ENCODE measurements at regions not wholly inside any gene's neighbourhood (a gene's known extent, or its start where the extent isn't known, plus 50 kb on each side); places are given as distances from the start of the nearest gene placed in this dataset.

- Histone ChIP-seq H3K4me3 (ENCODE audit: low read depth in 1 of 3, low read length in 3 of 3) (no peak overlapping the region), H3K9me3 (ENCODE audit: control insufficient read depth in 2 of 2, insufficient read depth in 1 of 2, low read depth in 1 of 2, low read length in 1 of 2) (no peaks in the 10 kb centered on the region), H3K27ac (ENCODE audit: low read depth in 1 of 3, low read length in 2 of 3) (no peak overlapping the region), H3K27me3 (ENCODE audit: control insufficient read depth in 3 of 3, insufficient read depth in 3 of 3, low read length in 3 of 3) (no peaks in the 10 kb centered on the region), H3K36me3 (ENCODE audit: control insufficient read depth in 3 of 3, insufficient read depth in 2 of 3, low read depth in 1 of 3, low read length in 3 of 3) (no peaks in the 10 kb centered on the region), H3K4me1 (ENCODE audit: control insufficient read depth in 3 of 3, insufficient read depth in 2 of 3, low read depth in 1 of 3, low read length in 2 of 3) (no peaks in the 10 kb centered on the region)
- FAIRE-seq (no peak), DNase-seq (no peak)
- 14 to 35% (median 28%) methylated on average over 2 of the region's 2 CpGs for WGBS, 3 donors
These were observed 262.8 kb upstream of the CDH6 start for GRCh38 chr5:30930736-30931135.

- Histone ChIP-seq H3K4me3 (ENCODE audit: low read depth in 1 of 3, low read length in 3 of 3) (no peak overlapping the region), H3K9me3 (ENCODE audit: control insufficient read depth in 2 of 2, insufficient read depth in 1 of 2, low read depth in 1 of 2, low read length in 1 of 2) (no peaks in the 10 kb centered on the region), H3K4me1 (ENCODE audit: control insufficient read depth in 3 of 3, insufficient read depth in 2 of 3, low read depth in 1 of 3, low read length in 2 of 3) (no peaks in the 10 kb centered on the region), H3K27ac (ENCODE audit: low read depth in 1 of 3, low read length in 2 of 3) (no peak overlapping the region), H3K36me3 (ENCODE audit: control insufficient read depth in 3 of 3, insufficient read depth in 2 of 3, low read depth in 1 of 3, low read length in 3 of 3) (no peaks in the 10 kb centered on the region), H3K27me3 (ENCODE audit: control insufficient read depth in 3 of 3, insufficient read depth in 3 of 3, low read length in 3 of 3) (no peaks in the 10 kb centered on the region)
- FAIRE-seq (no peak), DNase-seq (no peak)
These were observed 264.5 kb upstream of the CDH6 start for GRCh38 chr5:30928956-30929355.

DNA sequence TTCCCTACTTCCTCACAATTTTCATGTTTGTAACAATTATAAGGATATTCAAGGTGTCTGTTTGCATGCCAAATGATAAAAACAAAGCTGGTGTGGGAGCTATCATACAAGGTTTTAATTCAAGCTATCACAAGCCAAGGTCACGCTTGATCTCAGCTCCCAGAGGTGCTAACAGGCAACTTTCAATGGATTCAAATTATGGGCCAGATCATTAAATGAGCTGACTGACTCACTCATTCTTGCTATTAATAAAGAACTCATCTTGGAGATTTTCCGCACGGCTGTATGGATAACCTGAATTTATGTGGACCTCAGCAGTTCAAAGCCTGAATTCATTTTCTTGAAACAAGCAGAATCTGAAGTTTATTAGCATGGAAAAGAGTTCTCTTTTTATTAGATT, 267.3 kb upstream of the CDH6 start:
- no peaks in the 10 kb centered on the region for H3K36me3 ChIP-seq (ENCODE audit: control insufficient read depth in 3 of 3, insufficient read depth in 2 of 3, low read depth in 1 of 3, low read length in 3 of 3)
- no peak overlapping the region for H3K4me3 ChIP-seq (ENCODE audit: low read depth in 1 of 3, low read length in 3 of 3)
- 84 to 91% (median 89%) methylated on average over 3 of the region's 3 CpGs for WGBS, 3 donors
- no peak for DNase-seq
- no peak for FAIRE-seq
- no peaks in the 10 kb centered on the region for H3K27me3 ChIP-seq (ENCODE audit: control insufficient read depth in 3 of 3, insufficient read depth in 3 of 3, low read length in 3 of 3)
- H3K4me1 ChIP-seq (ENCODE audit: control insufficient read depth in 3 of 3, insufficient read depth in 2 of 3, low read depth in 1 of 3, low read length in 2 of 3), result no peaks in the 10 kb centered on the region
- no peak overlapping the region for H3K27ac ChIP-seq (ENCODE audit: low read depth in 1 of 3, low read length in 2 of 3)
- no peaks in the 10 kb centered on the region for H3K9me3 ChIP-seq (ENCODE audit: control insufficient read depth in 2 of 2, insufficient read depth in 1 of 2, low read depth in 1 of 2, low read length in 1 of 2)

- Histone ChIP-seq H3K27ac (ENCODE audit: low read depth in 1 of 3, low read length in 2 of 3) (no peak overlapping the region), H3K4me3 (ENCODE audit: low read depth in 1 of 3, low read length in 3 of 3) (no peak overlapping the region), H3K36me3 (ENCODE audit: control insufficient read depth in 3 of 3, insufficient read depth in 2 of 3, low read depth in 1 of 3, low read length in 3 of 3) (no peaks in the 10 kb centered on the region), H3K9me3 (ENCODE audit: control insufficient read depth in 2 of 2, insufficient read depth in 1 of 2, low read depth in 1 of 2, low read length in 1 of 2) (no peaks in the 10 kb centered on the region), H3K4me1 (ENCODE audit: control insufficient read depth in 3 of 3, insufficient read depth in 2 of 3, low read depth in 1 of 3, low read length in 2 of 3) (no peaks in the 10 kb centered on the region), H3K27me3 (ENCODE audit: control insufficient read depth in 3 of 3, insufficient read depth in 3 of 3, low read length in 3 of 3) (no peaks in the 10 kb centered on the region)
- DNase-seq, result no peak
- no peak for FAIRE-seq
- WGBS, 3 donors, result 83 to 90% (median 88%) methylated on average over 5 of the region's 5 CpGs
These were observed 272.1 kb upstream of the CDH6 start for GRCh38 chr5:30921388-30921787.

GRCh38 chr5:30918171-30918570, 275.3 kb upstream of the CDH6 start:
- WGBS, 3 donors, result 78 to 83% (median 81%) methylated on average over 5 of the region's 5 CpGs
- no peak overlapping the region for H3K4me3 ChIP-seq (ENCODE audit: low read depth in 1 of 3, low read length in 3 of 3)
- FAIRE-seq, result no peak

DNA sequence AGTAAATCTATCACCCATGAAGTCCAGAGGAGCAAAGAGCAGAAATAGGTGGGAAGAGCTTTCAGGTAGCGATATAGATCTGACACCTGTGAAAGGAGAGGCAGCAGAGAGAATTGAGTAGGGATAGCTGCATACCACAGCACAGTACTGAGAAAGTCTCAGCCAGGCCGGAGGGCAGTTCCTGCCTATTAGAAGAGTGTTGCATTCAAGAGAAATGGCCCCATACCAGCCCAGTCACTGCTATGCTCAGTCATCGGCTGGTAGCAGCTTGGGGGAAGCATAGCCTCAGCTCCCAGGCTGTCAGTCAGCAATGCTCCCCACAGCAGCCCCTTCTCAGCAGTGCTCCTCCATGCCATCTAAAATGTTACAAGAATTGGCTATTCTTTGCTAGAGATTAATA, 285.1 kb upstream of the CDH6 start:
- H3K36me3 ChIP-seq (ENCODE audit: control insufficient read depth in 3 of 3, insufficient read depth in 2 of 3, low read depth in 1 of 3, low read length in 3 of 3), result no peaks in the 10 kb centered on the region
- no peak overlapping the region for H3K27ac ChIP-seq (ENCODE audit: low read depth in 1 of 3, low read length in 2 of 3)
- DNase-seq (no peak), FAIRE-seq (no peak)
- H3K27me3 ChIP-seq (ENCODE audit: control insufficient read depth in 3 of 3, insufficient read depth in 3 of 3, low read length in 3 of 3), result peaks cover 0 to 3% (median 0%) of the 10 kb centered on the region in 3 donors
- 71 to 87% (median 83%) methylated on average over 3 of the region's 3 CpGs for WGBS, 3 donors
- no peaks in the 10 kb centered on the region for H3K4me1 ChIP-seq (ENCODE audit: control insufficient read depth in 3 of 3, insufficient read depth in 2 of 3, low read depth in 1 of 3, low read length in 2 of 3)
- H3K9me3 ChIP-seq (ENCODE audit: control insufficient read depth in 2 of 2, insufficient read depth in 1 of 2, low read depth in 1 of 2, low read length in 1 of 2), result no peaks in the 10 kb centered on the region
- no peak overlapping the region for H3K4me3 ChIP-seq (ENCODE audit: low read depth in 1 of 3, low read length in 3 of 3)

More at GRCh38 chr5:30918171-30918570, 275.3 kb upstream of the CDH6 start:
- H3K27ac ChIP-seq (ENCODE audit: low read depth in 1 of 3, low read length in 2 of 3), result no peak overlapping the region
- H3K4me1 ChIP-seq (ENCODE audit: control insufficient read depth in 3 of 3, insufficient read depth in 2 of 3, low read depth in 1 of 3, low read length in 2 of 3), result no peaks in the 10 kb centered on the region
- H3K36me3 ChIP-seq (ENCODE audit: control insufficient read depth in 3 of 3, insufficient read depth in 2 of 3, low read depth in 1 of 3, low read length in 3 of 3), result no peaks in the 10 kb centered on the region
- H3K27me3 ChIP-seq (ENCODE audit: control insufficient read depth in 3 of 3, insufficient read depth in 3 of 3, low read length in 3 of 3), result no peaks in the 10 kb centered on the region
- DNase-seq, result no peak
- H3K9me3 ChIP-seq (ENCODE audit: control insufficient read depth in 2 of 2, insufficient read depth in 1 of 2, low read depth in 1 of 2, low read length in 1 of 2), result no peaks in the 10 kb centered on the region

GRCh38 chr5:30900367-30900766, 293.1 kb upstream of the CDH6 start:
- Histone ChIP-seq H3K4me1 (ENCODE audit: control insufficient read depth in 3 of 3, insufficient read depth in 2 of 3, low read depth in 1 of 3, low read length in 2 of 3) (no peaks in the 10 kb centered on the region), H3K27me3 (ENCODE audit: control insufficient read depth in 3 of 3, insufficient read depth in 3 of 3, low read length in 3 of 3) (no peaks in the 10 kb centered on the region), H3K9me3 (ENCODE audit: control insufficient read depth in 2 of 2, insufficient read depth in 1 of 2, low read depth in 1 of 2, low read length in 1 of 2) (no peaks in the 10 kb centered on the region), H3K4me3 (ENCODE audit: low read depth in 1 of 3, low read length in 3 of 3) (no peak overlapping the region), H3K36me3 (ENCODE audit: control insufficient read depth in 3 of 3, insufficient read depth in 2 of 3, low read depth in 1 of 3, low read length in 3 of 3) (no peaks in the 10 kb centered on the region), H3K27ac (ENCODE audit: low read depth in 1 of 3, low read length in 2 of 3) (no peak overlapping the region)
- DNase-seq, result no peak
- no peak for FAIRE-seq

DNA sequence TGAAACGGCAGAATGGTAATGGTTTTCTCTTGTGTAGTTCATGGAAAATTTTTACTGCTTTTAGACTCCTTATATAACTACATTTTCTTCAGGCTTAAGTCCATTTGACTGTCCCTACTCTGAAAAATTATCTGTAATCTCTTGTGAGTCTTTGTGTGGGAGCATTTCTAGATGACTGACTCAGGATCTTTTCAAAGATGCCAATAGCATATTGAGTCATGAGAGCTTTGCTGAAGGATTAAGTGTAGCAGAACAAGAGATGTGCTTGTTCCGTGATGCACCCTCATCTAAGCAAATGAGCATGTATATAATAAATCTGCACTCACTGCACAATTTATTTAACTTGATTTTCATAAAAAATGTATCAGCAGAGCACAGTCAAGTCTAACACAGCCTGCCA, 298.7 kb upstream of the CDH6 start:
- no peaks in the 10 kb centered on the region for H3K36me3 ChIP-seq (ENCODE audit: control insufficient read depth in 3 of 3, insufficient read depth in 2 of 3, low read depth in 1 of 3, low read length in 3 of 3)
- no peaks in the 10 kb centered on the region for H3K4me1 ChIP-seq (ENCODE audit: control insufficient read depth in 3 of 3, insufficient read depth in 2 of 3, low read depth in 1 of 3, low read length in 2 of 3)
- FAIRE-seq, result no peak
- no peaks in the 10 kb centered on the region for H3K9me3 ChIP-seq (ENCODE audit: control insufficient read depth in 2 of 2, insufficient read depth in 1 of 2, low read depth in 1 of 2, low read length in 1 of 2)
- no peak overlapping the region for H3K4me3 ChIP-seq (ENCODE audit: low read depth in 1 of 3, low read length in 3 of 3)
- no peak overlapping the region for H3K27ac ChIP-seq (ENCODE audit: low read depth in 1 of 3, low read length in 2 of 3)
- WGBS, 3 donors, result 80 to 85% (median 81%) methylated on average over 2 of the region's 2 CpGs
- no peak for DNase-seq
- H3K27me3 ChIP-seq (ENCODE audit: control insufficient read depth in 3 of 3, insufficient read depth in 3 of 3, low read length in 3 of 3), result no peaks in the 10 kb centered on the region

- no peaks in the 10 kb centered on the region for H3K4me1 ChIP-seq (ENCODE audit: control insufficient read depth in 3 of 3, insufficient read depth in 2 of 3, low read depth in 1 of 3, low read length in 2 of 3)
- DNase-seq (no peak), FAIRE-seq (no peak)
- no peak overlapping the region for H3K4me3 ChIP-seq (ENCODE audit: low read depth in 1 of 3, low read length in 3 of 3)
- H3K27me3 ChIP-seq (ENCODE audit: control insufficient read depth in 3 of 3, insufficient read depth in 3 of 3, low read length in 3 of 3), result no peaks in the 10 kb centered on the region
- H3K9me3 ChIP-seq (ENCODE audit: control insufficient read depth in 2 of 2, insufficient read depth in 1 of 2, low read depth in 1 of 2, low read length in 1 of 2), result no peaks in the 10 kb centered on the region
- H3K36me3 ChIP-seq (ENCODE audit: control insufficient read depth in 3 of 3, insufficient read depth in 2 of 3, low read depth in 1 of 3, low read length in 3 of 3), result no peaks in the 10 kb centered on the region
- H3K27ac ChIP-seq (ENCODE audit: low read depth in 1 of 3, low read length in 2 of 3), result no peak overlapping the region
These were observed 301.8 kb upstream of the CDH6 start for GRCh38 chr5:30891660-30892059.

Data from small intestine (tissue), 7 donors.